Left lung (tissue), 4 donors: ENCODE measurements at regions not wholly inside any gene's neighbourhood (a gene's known extent, or its start where the extent isn't known, plus 50 kb on each side); places are given as distances from the start of the nearest gene placed in this dataset.

Experiments used
- ATAC-seq: fragments of 200-7000 bp; cut with Tn5 transposase; one replicate; pipeline ENCODE4 v1.9.1; 2020; ENCODE audit warnings: moderate library complexity
- DNase-seq, 4 donors: peaks; one replicate each; pipeline ENCODE4 v3.0.0-alpha.2; 2013 to 2020
- H3K27ac ChIP-seq, 2 donors: fragments of 200-600 bp; sonication (generic) in 1 of 2; one replicate each; pipeline versions ENCODE4 v1.5.0 to v1.8.0; 2020 to 2021
- H3K27me3 ChIP-seq, 2 donors: fragments of 200-600 bp; sonication (generic) in 1 of 2; one replicate each; pipeline versions ENCODE4 v1.5.0 to v1.8.0; 2020 to 2021
- H3K36me3 ChIP-seq, 2 donors: fragments of 200-600 bp; sonication (generic) in 1 of 2; one replicate each; pipeline versions ENCODE4 v1.5.0 to v1.8.0; 2020 to 2021
- H3K4me1 ChIP-seq, 2 donors: fragments of 200-600 bp; one replicate each; pipeline ENCODE4 v1.8.0; 2021
- H3K4me3 ChIP-seq, 2 donors: fragments of 200-600 bp; sonication (generic) in 1 of 2; one replicate each; pipeline versions ENCODE4 v1.5.0 to v1.8.0; 2020 to 2021; ENCODE audit warnings: mild to moderate bottlenecking in 1 of 2
- H3K9me3 ChIP-seq, 2 donors: fragments of 200-600 bp; sonication (generic) in 1 of 2; one replicate each; pipeline versions ENCODE4 v1.5.0 to v1.8.0; 2020 to 2021
- intact Hi-C, 2 donors: fragments of 100-400 bp; cut with DNase I; formaldehyde crosslinking; loops; one replicate each; pipeline versions ENCODE4 v1.11.2 to v1.14.2; 2022
- TF ChIP-seq, protein P1 (sequence below), 2 donors: fragments of 200-600 bp; sonication (generic) in 1 of 2; IDR thresholded peaks; one replicate each; pipeline versions ENCODE4 v1.5.0 to v1.8.0; 2021; ENCODE audit warnings: antibody characterized with exemption in 2 of 2
- donor health status: DM: no; HTN: yes; CAD: no.
- donor health status: DM: no; HTN: no; CAD: no.

DNA sequence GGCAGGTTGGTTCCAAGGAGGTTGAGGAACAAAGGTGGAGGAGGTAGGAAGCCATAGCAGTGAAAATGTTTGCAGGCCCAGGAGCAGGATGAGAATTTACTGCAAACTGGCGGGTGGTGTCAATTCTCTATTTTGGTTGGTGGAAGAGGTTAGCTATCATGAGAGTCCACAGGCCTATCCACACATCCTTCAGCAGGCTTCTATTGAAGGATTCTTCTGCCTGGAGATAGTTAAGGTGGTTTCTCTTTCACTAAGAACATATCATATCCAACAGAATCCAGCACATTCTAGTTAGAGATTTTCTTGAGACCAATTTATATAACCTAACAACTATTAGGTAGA lies 68.9 kb upstream of the DYRK2 start:
- intact Hi-C loops = no loop called here
- no peak for DNase-seq
- Histone ChIP-seq H3K27ac (no peak overlapping the region), H3K27me3 (no peaks in the 10 kb centered on the region), H3K4me1 (no peaks in the 10 kb centered on the region), H3K4me3 (no peak overlapping the region), H3K36me3 (no peaks in the 10 kb centered on the region), H3K9me3 (no peaks in the 10 kb centered on the region)
- ATAC-seq = no peak
- TF ChIP-seq, protein P1, sequence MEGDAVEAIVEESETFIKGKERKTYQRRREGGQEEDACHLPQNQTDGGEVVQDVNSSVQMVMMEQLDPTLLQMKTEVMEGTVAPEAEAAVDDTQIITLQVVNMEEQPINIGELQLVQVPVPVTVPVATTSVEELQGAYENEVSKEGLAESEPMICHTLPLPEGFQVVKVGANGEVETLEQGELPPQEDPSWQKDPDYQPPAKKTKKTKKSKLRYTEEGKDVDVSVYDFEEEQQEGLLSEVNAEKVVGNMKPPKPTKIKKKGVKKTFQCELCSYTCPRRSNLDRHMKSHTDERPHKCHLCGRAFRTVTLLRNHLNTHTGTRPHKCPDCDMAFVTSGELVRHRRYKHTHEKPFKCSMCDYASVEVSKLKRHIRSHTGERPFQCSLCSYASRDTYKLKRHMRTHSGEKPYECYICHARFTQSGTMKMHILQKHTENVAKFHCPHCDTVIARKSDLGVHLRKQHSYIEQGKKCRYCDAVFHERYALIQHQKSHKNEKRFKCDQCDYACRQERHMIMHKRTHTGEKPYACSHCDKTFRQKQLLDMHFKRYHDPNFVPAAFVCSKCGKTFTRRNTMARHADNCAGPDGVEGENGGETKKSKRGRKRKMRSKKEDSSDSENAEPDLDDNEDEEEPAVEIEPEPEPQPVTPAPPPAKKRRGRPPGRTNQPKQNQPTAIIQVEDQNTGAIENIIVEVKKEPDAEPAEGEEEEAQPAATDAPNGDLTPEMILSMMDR (IDR thresholded peaks at IDR 0.05) = no peak

DNA sequence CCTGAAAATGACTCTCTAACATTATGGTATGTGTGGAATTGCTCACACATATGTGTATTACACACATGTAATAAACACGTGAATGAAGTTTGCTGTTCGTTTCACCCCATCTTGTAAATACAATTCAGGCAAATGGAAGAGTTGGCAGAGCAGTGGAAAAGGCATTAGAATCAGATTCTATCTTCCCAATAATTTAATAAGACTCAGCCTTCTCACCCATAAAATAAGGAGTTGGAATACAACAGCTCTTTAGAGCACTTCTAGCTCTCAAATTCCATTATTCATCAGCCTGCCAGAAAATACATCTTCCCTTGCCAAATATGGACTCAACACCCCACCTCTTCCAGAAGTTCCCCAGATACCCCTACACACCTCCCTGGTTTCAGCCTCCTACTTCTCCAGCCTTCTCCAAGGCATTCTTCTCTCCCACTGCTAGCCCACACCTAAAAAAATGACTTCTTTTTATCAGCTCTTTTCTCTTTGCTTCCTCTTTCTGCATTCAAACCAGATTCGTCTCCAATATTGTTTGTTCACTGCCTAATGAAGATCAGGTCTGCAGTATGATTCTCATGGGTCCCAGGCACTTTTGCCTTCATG lies 66.2 kb upstream of the DYRK2 start:
- TF ChIP-seq, protein P1 (IDR thresholded peaks at IDR 0.05) = no peak
- intact Hi-C loops = no loop called here
- ATAC-seq (no peak), DNase-seq (no peak)
- H3K27me3 ChIP-seq = no peaks in the 10 kb centered on the region
- H3K9me3 ChIP-seq = no peaks in the 10 kb centered on the region
- no peaks in the 10 kb centered on the region for H3K36me3 ChIP-seq
- no peak overlapping the region for H3K4me3 ChIP-seq
- H3K27ac ChIP-seq = no peak overlapping the region
- H3K4me1 ChIP-seq = no peaks in the 10 kb centered on the region

DNA sequence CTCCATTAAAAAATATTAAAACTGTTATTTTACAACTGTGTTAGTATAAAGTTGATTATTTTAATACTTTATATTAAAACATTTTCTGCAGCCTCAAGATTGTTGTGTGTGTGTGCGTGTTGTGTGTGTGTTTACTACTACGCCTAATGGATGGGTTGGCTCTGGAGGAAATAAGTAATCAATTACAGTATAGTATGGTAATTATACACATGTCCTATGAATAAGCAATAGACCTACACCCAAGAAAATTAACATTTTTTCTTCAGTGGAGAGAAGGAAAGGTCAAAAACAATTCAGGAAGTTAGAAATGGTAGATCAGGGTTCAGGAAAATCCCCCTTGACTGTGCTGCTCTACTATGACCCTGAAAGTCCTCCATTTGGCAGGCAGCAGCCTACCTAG lies 65.7 kb upstream of the DYRK2 start:
- no peaks in the 10 kb centered on the region for H3K9me3 ChIP-seq
- no peak overlapping the region for H3K4me3 ChIP-seq
- H3K4me1 ChIP-seq = no peaks in the 10 kb centered on the region
- intact Hi-C loops = no loop called here
- H3K27ac ChIP-seq = no peak overlapping the region
- TF ChIP-seq, protein P1 (IDR thresholded peaks at IDR 0.05) = no peak
- no peaks in the 10 kb centered on the region for H3K27me3 ChIP-seq
- DNase-seq (no peak), ATAC-seq (no peak)
- H3K36me3 ChIP-seq = no peaks in the 10 kb centered on the region

DNA sequence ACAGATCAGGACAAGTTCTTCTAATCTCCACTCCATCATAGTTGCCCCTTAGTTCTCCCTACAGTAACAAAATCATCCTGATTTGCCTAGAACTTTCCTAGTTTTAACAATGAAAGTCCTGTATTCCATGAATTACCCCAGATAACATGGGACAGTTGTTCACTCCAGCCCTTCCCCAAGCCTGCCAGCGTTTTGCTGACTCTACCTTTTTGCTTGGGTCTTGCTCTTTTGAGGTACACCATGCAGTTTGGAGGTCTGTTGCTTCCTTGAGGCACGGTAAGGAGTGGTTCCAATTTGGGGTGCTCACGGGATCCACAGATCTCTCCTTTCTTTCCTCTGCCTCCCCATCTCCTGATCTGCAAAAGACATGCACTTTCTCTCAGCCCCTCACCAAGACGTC lies 61.6 kb upstream of the DYRK2 start:
- Histone ChIP-seq H3K9me3 (no peaks in the 10 kb centered on the region), H3K4me1 (no peaks in the 10 kb centered on the region), H3K27me3 (no peaks in the 10 kb centered on the region), H3K36me3 (no peaks in the 10 kb centered on the region), H3K4me3 (no peak overlapping the region), H3K27ac (no peak overlapping the region)
- TF ChIP-seq, protein P1 (IDR thresholded peaks at IDR 0.05) = no peak
- ATAC-seq (no peak), DNase-seq (no peak)
- intact Hi-C loops = no loop called here

DNA sequence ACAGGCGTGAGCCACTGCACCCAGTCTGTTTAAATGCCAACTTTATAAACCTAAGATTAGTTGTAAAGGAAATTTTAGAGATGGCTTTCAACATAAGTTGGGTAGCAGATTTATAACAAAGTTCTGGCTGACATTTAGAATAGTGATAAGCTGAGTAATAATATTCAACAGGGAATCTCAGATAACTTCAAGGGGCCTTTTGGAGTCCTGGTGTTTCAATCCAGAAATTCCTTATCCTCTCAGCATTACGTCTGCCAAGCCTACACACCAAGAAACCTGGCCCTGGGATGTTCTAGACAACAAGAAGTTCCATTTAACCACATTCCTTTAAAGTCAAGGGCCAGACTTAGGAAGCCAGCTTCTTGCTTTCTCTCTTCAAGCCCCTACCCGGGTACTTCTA lies 59.5 kb upstream of the DYRK2 start:
- Histone ChIP-seq H3K27me3 (no peaks in the 10 kb centered on the region), H3K4me1 (peaks cover 0 to 6% of the 10 kb centered on the region in 2 donors), H3K4me3 (no peak overlapping the region), H3K36me3 (no peaks in the 10 kb centered on the region), H3K27ac (no peak overlapping the region), H3K9me3 (no peaks in the 10 kb centered on the region)
- DNase-seq = no peak
- TF ChIP-seq, protein P1 (IDR thresholded peaks at IDR 0.05) = no peak
- intact Hi-C loops = no loop called here
- ATAC-seq = no peak
